Gastroesophageal sphincter (tissue), 4 donors: ENCODE measurements at regions not wholly inside any gene's neighbourhood (a gene's known extent, or its start where the extent isn't known, plus 50 kb on each side); places are given as distances from the start of the nearest gene placed in this dataset.

Source experiments
- ATAC-seq: fragments of 150-250 bp; one replicate; pipeline ENCODE4 v1.9.1; 2016; ENCODE audit warnings: mild to moderate bottlenecking, moderate library complexity
- H3K27ac ChIP-seq, 4 donors: fragments of 200-600 bp; sonication (generic) in 3 of 4; 1 replicate in 3 of 4; 2 replicates in 1 of 4; pipeline ENCODE4 v1.5.1; 2016 to 2019
- H3K27me3 ChIP-seq: fragments of 200-600 bp; sonication (generic); one replicate; pipeline ENCODE4 v1.5.1; 2019
- H3K36me3 ChIP-seq, 2 donors: fragments of 200-600 bp; sonication (generic); one replicate each; pipeline ENCODE4 v1.5.1; 2019; ENCODE audit warnings: control low read depth in 1 of 2
- H3K4me1 ChIP-seq, 3 donors: fragments of 200-600 bp; sonication (generic); 1 replicate in 2 of 3; 2 replicates in 1 of 3; pipeline ENCODE4 v1.5.1; 2016 to 2019; ENCODE audit warnings: control low read depth in 2 of 3
- H3K4me3 ChIP-seq, 2 donors: fragments of 200-600 bp; sonication (generic); one replicate each; pipeline ENCODE4 v1.5.1; 2019; ENCODE audit warnings: mild to moderate bottlenecking in 1 of 2, moderate library complexity in 1 of 2
- H3K9me3 ChIP-seq, 3 donors: fragments of 200-600 bp; sonication (generic); one replicate each; pipeline ENCODE4 v1.5.1; 2017 to 2019; ENCODE audit warnings: control low read depth in 2 of 3
- CTCF ChIP-seq, 4 experiments: fragments of 200-600 bp in 2 of 4; fragments of 450-650 bp in 2 of 4; sonication (generic) in 1 of 4; IDR thresholded peaks; one replicate each; pipeline ENCODE4 v1.5.1; 2017 to 2019; ENCODE audit warnings: antibody characterized with exemption in 4 of 4, mild to moderate bottlenecking in 2 of 4, moderate library complexity in 2 of 4
- EP300 ChIP-seq: sonication (generic); formaldehyde crosslinking; IDR thresholded peaks from one replicate; pipeline ENCODE4 v1.6.1; 2017; ENCODE audit warnings: antibody characterized with exemption, mild to moderate bottlenecking
- POLR2A ChIP-seq, 2 donors: fragments of 450-650 bp; IDR thresholded peaks; one replicate each; pipeline ENCODE4 v1.6.1; 2017; ENCODE audit warnings: antibody characterized with exemption in 2 of 2, mild to moderate bottlenecking in 2 of 2, moderate library complexity in 1 of 2
- POLR2AphosphoS5 ChIP-seq: sonication (generic); formaldehyde crosslinking; IDR thresholded peaks from one replicate; pipeline ENCODE4 v1.6.1; 2017; ENCODE audit warnings: antibody characterized with exemption
- WGBS, 2 donors: methylation state at CpG; one replicate each; pipeline ENCODE4 v1.1.5; 2018; ENCODE audit warnings: low coverage in 1 of 2; 5-methylcytosine and 5-hydroxymethylcytosine counted together

- no peak overlapping the region for H3K27ac ChIP-seq
- H3K4me1 ChIP-seq, result no peaks in the 10 kb centered on the region
- TF ChIP-seq CTCF (IDR thresholded peaks at IDR 0.05) (no peak), EP300 (no peak), POLR2A (IDR thresholded peaks at IDR 0.05) (no peak), POLR2AphosphoS5 (no peak)
- H3K36me3 ChIP-seq, result no peaks in the 10 kb centered on the region
- no peaks in the 10 kb centered on the region for H3K9me3 ChIP-seq
- H3K4me3 ChIP-seq, result no peak overlapping the region
- ATAC-seq, result no peak
- no peaks in the 10 kb centered on the region for H3K27me3 ChIP-seq
- WGBS, 2 donors, result 37 to 50% methylated on average over 1 of the region's 1 CpG
These were observed 125.2 kb upstream of the COL3A1 start for GRCh38 chr2:188848887-188849435.

- no peaks in the 10 kb centered on the region for H3K4me1 ChIP-seq
- H3K36me3 ChIP-seq, result no peaks in the 10 kb centered on the region
- no peak for TF ChIP-seq POLR2A (IDR thresholded peaks at IDR 0.05)
- no peak for TF ChIP-seq POLR2AphosphoS5
- TF ChIP-seq CTCF (IDR thresholded peaks at IDR 0.05), result no peak
- TF ChIP-seq EP300, result no peak
- WGBS, 2 donors, result 11 to 65% methylated on average over 1 to 2 of the region's 2 CpGs
- H3K9me3 ChIP-seq, result no peaks in the 10 kb centered on the region
- H3K4me3 ChIP-seq, result no peak overlapping the region
- no peak overlapping the region for H3K27ac ChIP-seq
- ATAC-seq, result no peak
- no peaks in the 10 kb centered on the region for H3K27me3 ChIP-seq
These were observed 123.4 kb upstream of the COL3A1 start for GRCh38 chr2:188850786-188851185.

GRCh38 chr2:188851311-188851710 lies 122.9 kb upstream of the COL3A1 start:
- TF ChIP-seq EP300 (no peak), POLR2AphosphoS5 (no peak), POLR2A (IDR thresholded peaks at IDR 0.05) (no peak), CTCF (IDR thresholded peaks at IDR 0.05) (no peak)
- Histone ChIP-seq H3K36me3 (no peaks in the 10 kb centered on the region), H3K4me1 (no peaks in the 10 kb centered on the region), H3K4me3 (no peak overlapping the region), H3K9me3 (no peaks in the 10 kb centered on the region), H3K27me3 (no peaks in the 10 kb centered on the region), H3K27ac (no peak overlapping the region)
- ATAC-seq, result no peak
- 69 to 100% methylated on average over 1 of the region's 1 CpG for WGBS, 2 donors

- ATAC-seq, result no peak
- Histone ChIP-seq H3K36me3 (no peaks in the 10 kb centered on the region), H3K27ac (no peak overlapping the region), H3K4me1 (no peaks in the 10 kb centered on the region), H3K4me3 (no peak overlapping the region), H3K9me3 (no peaks in the 10 kb centered on the region), H3K27me3 (no peaks in the 10 kb centered on the region)
- TF ChIP-seq CTCF (IDR thresholded peaks at IDR 0.05) (no peak), EP300 (no peak), POLR2A (IDR thresholded peaks at IDR 0.05) (no peak), POLR2AphosphoS5 (no peak)
- 77 to 85% methylated on average over 3 of the region's 3 CpGs for WGBS, 2 donors
These were observed 122.3 kb upstream of the COL3A1 start for GRCh38 chr2:188851826-188852225.

- no peak overlapping the region for H3K4me3 ChIP-seq
- no peaks in the 10 kb centered on the region for H3K36me3 ChIP-seq
- no peak for ATAC-seq
- TF ChIP-seq POLR2A (IDR thresholded peaks at IDR 0.05), result no peak
- TF ChIP-seq EP300, result no peak
- no peak for TF ChIP-seq CTCF (IDR thresholded peaks at IDR 0.05)
- no peak for TF ChIP-seq POLR2AphosphoS5
- no peaks in the 10 kb centered on the region for H3K27me3 ChIP-seq
- WGBS, 2 donors, result 70 to 73% methylated on average over 2 of the region's 2 CpGs
- no peaks in the 10 kb centered on the region for H3K4me1 ChIP-seq
- H3K27ac ChIP-seq, result no peak overlapping the region
- no peaks in the 10 kb centered on the region for H3K9me3 ChIP-seq
These were observed 121.4 kb upstream of the COL3A1 start for GRCh38 chr2:188852772-188853171.
